Upper lobe of left lung (tissue), 4 donors: ENCODE measurements at regions not wholly inside any gene's neighbourhood (a gene's known extent, or its start where the extent isn't known, plus 50 kb on each side); places are given as distances from the start of the nearest gene placed in this dataset.

Experiments
- POLR2A ChIP-seq, 4 donors: fragments of 450-650 bp; IDR thresholded peaks; one replicate each; pipeline ENCODE4 v1.5.1; 2016 to 2017; ENCODE audit warnings: antibody characterized with exemption in 4 of 4, mild to moderate bottlenecking in 2 of 4
- POLR2AphosphoS5 ChIP-seq, 2 donors: sonication (generic); formaldehyde crosslinking; IDR thresholded peaks; one replicate each; pipeline ENCODE4 v1.5.1; 2017; ENCODE audit warnings: antibody characterized with exemption in 2 of 2
- TF ChIP-seq, protein P1 (sequence below), 6 experiments: fragments of 450-650 bp in 4 of 6; fragments of 200-600 bp in 2 of 6; sonication (generic) in 2 of 6; IDR thresholded peaks; one replicate each; pipeline ENCODE4 v1.5.1; 2016 to 2019; ENCODE audit warnings: antibody characterized with exemption in 6 of 6

DNA sequence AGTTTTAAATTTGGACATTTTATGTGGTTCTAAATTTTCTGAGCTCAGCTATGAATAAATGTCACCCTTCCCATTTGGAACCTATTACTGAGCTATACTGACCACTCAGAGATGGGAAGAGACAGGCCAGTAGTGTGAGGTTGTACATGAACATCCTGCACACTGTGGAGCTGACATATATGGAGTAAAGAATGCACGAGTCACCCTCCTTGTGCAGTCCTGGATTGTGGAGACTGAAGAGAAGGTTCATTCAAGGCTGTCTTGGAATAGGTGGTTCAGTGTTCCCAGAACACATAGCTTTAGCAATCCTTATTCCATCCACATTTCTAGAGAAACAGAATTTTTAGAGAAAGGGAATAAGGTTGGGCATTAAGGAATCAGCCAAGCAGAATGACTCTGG lies 50.3 kb upstream of the OGFRL1 start:
- TF ChIP-seq, protein P1, sequence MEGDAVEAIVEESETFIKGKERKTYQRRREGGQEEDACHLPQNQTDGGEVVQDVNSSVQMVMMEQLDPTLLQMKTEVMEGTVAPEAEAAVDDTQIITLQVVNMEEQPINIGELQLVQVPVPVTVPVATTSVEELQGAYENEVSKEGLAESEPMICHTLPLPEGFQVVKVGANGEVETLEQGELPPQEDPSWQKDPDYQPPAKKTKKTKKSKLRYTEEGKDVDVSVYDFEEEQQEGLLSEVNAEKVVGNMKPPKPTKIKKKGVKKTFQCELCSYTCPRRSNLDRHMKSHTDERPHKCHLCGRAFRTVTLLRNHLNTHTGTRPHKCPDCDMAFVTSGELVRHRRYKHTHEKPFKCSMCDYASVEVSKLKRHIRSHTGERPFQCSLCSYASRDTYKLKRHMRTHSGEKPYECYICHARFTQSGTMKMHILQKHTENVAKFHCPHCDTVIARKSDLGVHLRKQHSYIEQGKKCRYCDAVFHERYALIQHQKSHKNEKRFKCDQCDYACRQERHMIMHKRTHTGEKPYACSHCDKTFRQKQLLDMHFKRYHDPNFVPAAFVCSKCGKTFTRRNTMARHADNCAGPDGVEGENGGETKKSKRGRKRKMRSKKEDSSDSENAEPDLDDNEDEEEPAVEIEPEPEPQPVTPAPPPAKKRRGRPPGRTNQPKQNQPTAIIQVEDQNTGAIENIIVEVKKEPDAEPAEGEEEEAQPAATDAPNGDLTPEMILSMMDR (IDR thresholded peaks at IDR 0.05): no peak
- TF ChIP-seq POLR2AphosphoS5 (IDR thresholded peaks at IDR 0.05) (no peak), POLR2A (IDR thresholded peaks at IDR 0.05) (no peak)
